K562 (cell line): ENCODE measurements at regions not wholly inside any gene's neighbourhood (a gene's known extent, or its start where the extent isn't known, plus 50 kb on each side); places are given as distances from the start of the nearest gene placed in this dataset.
A peak's percentile ranks its signal among the peaks of the same experiment; 100 is the strongest.

Source experiments
- ATAC-seq: fragments of 200-7000 bp; cut with Tn5 transposase; 3 replicates; pipeline ENCODE4 v1.9.1; 2020; ENCODE audit warnings: moderate library complexity
- BruUV-seq: library from RNA; stranded (reverse); fragments of 400-500 nt; replicated peaks from 2 replicates; lab custom pipeline; 2021; lab: Mats Ljungman, UMichigan
- CTCF ChIA-PET: fragments of 300-600 bp; formaldehyde crosslinking; extraction: SDS; loops from one replicate; lab custom pipeline; 2021; ENCODE audit warnings: low intra/inter-chr PET ratio; lab: Yijun Ruan, JAX
- POLR2A ChIA-PET: fragments of 300-600, 350-650 bp; sonication (Branson Sonifier 250); formaldehyde crosslinking; extraction: SDS; loops from one replicate; lab custom pipeline; 2021; ENCODE audit warnings: antibody characterized with exemption, inconsistent platforms; lab: Yijun Ruan, JAX
- DNase-seq, 4 experiments: peaks; one replicate each; pipeline versions ENCODE4 v3.0.0 to v3.0.0-alpha.2; 2011 to 2018; ENCODE audit warnings: low spot score in 3 of 4, mixed read lengths in 3 of 4; ENCODE audit errors: extremely low read depth in 1 of 4
- FAIRE-seq: peaks from 2 replicates; lab custom pipeline; 2011; peaks lifted over from hg19 to GRCh38; lab: Jason Lieb, UNC
- H2AFZ ChIP-seq: 2 replicates; pipeline ENCODE4 v1.6.0; 2011; ENCODE audit warnings: low read depth, low read length, control low read depth, inconsistent platforms
- H3K27ac ChIP-seq: fragments of 200-600 bp; 3 replicates; pipeline ENCODE4 v1.8.0; 2011; ENCODE audit warnings: low read depth, mild to moderate bottlenecking, control low read depth, inconsistent platforms, low read length, moderate library complexity, mixed read lengths; ENCODE audit errors: extremely low read depth
- H3K27me3 ChIP-seq, 2 experiments: fragments of 300-600 bp in 1 of 2; 2 replicates in 1 of 2; 3 replicates in 1 of 2; pipeline versions ENCODE4 v1.6.0 to v1.8.0; 2011; ENCODE audit warnings: inconsistent platforms in 2 of 2, low read length in 2 of 2, mild to moderate bottlenecking in 1 of 2, mixed read lengths in 1 of 2, moderate library complexity in 1 of 2; ENCODE audit not compliant: control insufficient read depth in 2 of 2, insufficient read depth in 2 of 2
- H3K36me3 ChIP-seq: fragments of 300-600 bp; 3 replicates; pipeline ENCODE4 v1.8.0; 2011; ENCODE audit warnings: mild to moderate bottlenecking, low read length, inconsistent platforms; ENCODE audit not compliant: control insufficient read depth, insufficient read depth
- H3K4me1 ChIP-seq, 2 experiments: fragments of 200-600 bp in 1 of 2; replicated peaks in 1 of 2; 2 replicates in 1 of 2; 3 replicates in 1 of 2; pipeline versions ENCODE4 v1.5.1 to v1.8.0; 2011; ENCODE audit warnings: inconsistent platforms in 2 of 2, low read length in 2 of 2, mild to moderate bottlenecking in 1 of 2, mixed read lengths in 1 of 2, moderate library complexity in 1 of 2; ENCODE audit not compliant: control insufficient read depth in 2 of 2, insufficient read depth in 2 of 2
- H3K4me2 ChIP-seq: 2 replicates; pipeline ENCODE4 v1.6.1; 2011; ENCODE audit warnings: low read length, control low read depth, inconsistent platforms, mixed read lengths; ENCODE audit not compliant: insufficient read depth
- H3K4me3 ChIP-seq: fragments of 200-600 bp; sonication (generic), shearing (Covaris generic); 2 replicates; pipeline ENCODE4 v1.5.1; 2016; ENCODE audit warnings: control low read depth, inconsistent platforms
- H3K79me2 ChIP-seq: fragments of 200-600 bp; 3 replicates; pipeline ENCODE4 v1.8.0; 2011; ENCODE audit warnings: low read length, inconsistent platforms; ENCODE audit not compliant: control insufficient read depth, insufficient read depth
- H3K9ac ChIP-seq, 2 experiments: 2 replicates each; pipeline versions ENCODE4 v1.6.0 to v1.6.1; 2011; ENCODE audit warnings: low read depth in 2 of 2, low read length in 2 of 2, control low read depth in 1 of 2, inconsistent platforms in 1 of 2, mild to moderate bottlenecking in 1 of 2, mixed read lengths in 1 of 2; ENCODE audit not compliant: insufficient read depth in 1 of 2
- H3K9me1 ChIP-seq: one replicate; pipeline ENCODE4 v1.6.0; 2011; ENCODE audit warnings: inconsistent platforms, mild to moderate bottlenecking, low read length, moderate library complexity; ENCODE audit not compliant: control insufficient read depth, insufficient read depth
- H3K9me3 ChIP-seq: replicated peaks from 2 replicates; pipeline ENCODE4 v1.5.1; 2011; ENCODE audit warnings: low read depth, low read length, inconsistent platforms; ENCODE audit not compliant: control insufficient read depth, insufficient read depth
- H4K20me1 ChIP-seq: replicated peaks from 2 replicates; pipeline ENCODE4 v1.6.1; 2011; ENCODE audit warnings: low read length, inconsistent platforms, mixed read lengths; ENCODE audit not compliant: control insufficient read depth, insufficient read depth
- CEBPG ChIP-seq, 3 experiments: fragments of 200-800 bp in 1 of 3; sonication (Bioruptor generic) in 1 of 3; sonication (generic) in 1 of 3; formaldehyde crosslinking in 1 of 3; IDR thresholded peaks in 2 of 3; conservative IDR thresholded peaks in 1 of 3; 2 replicates each; pipeline versions ENCODE4 v1.6.1 to v1.8.0; 2016 to 2022; ENCODE audit warnings: missing compliant biosample characterization in 2 of 3, missing genetic modification characterization in 2 of 3, mild to moderate bottlenecking in 1 of 3, missing genetic modification reagents in 1 of 3
- NFYB ChIP-seq: IDR thresholded peaks from 2 replicates; pipeline ENCODE4 v1.6.1; 2011; ENCODE audit warnings: mild to moderate bottlenecking, moderate library complexity; ENCODE audit not compliant: insufficient read length; ENCODE audit errors: extremely low read depth
- SMAD1 ChIP-seq: fragments of 150-350 bp; IDR thresholded peaks from 2 replicates; pipeline ENCODE4 v1.6.1; 2014; ENCODE audit warnings: low read length, low read depth; ENCODE audit not compliant: partially characterized antibody
- ZNF282 ChIP-seq: sonication (generic); formaldehyde crosslinking; IDR thresholded peaks from 2 replicates; pipeline ENCODE4 v1.8.1; 2023; ENCODE audit warnings: missing genetic modification reagents
- WGBS: fragments of 100-300 bp; shearing (Covaris generic); methylation state at CpG from one replicate; pipeline ENCODE4 v1.1.6; 2016; ENCODE audit warnings: low coverage, mixed read lengths; ENCODE audit not compliant: insufficient coverage; ENCODE audit errors: missing lambda C conversion rate; 5-methylcytosine and 5-hydroxymethylcytosine counted together
- in situ Hi-C: fragments of 300-500 bp; cut with MboI; formaldehyde crosslinking; loops from 4 replicates; pipeline ENCODE4 v1.15.0; 2018; ENCODE audit warnings: inconsistent platforms, mixed read lengths
- intact Hi-C: fragments of 100-400 bp; cut with micrococcal nuclease; formaldehyde crosslinking; loops from 2 replicates; pipeline ENCODE4 v1.14.2; 2022
- TF ChIP-seq, protein P1 (sequence below): fragments of 200-800 bp; sonication (Bioruptor generic); IDR thresholded peaks from 2 replicates; pipeline ENCODE4 v1.6.1; 2016; ENCODE audit warnings: missing genetic modification characterization, missing compliant biosample characterization
- TF ChIP-seq, protein P2 (sequence below): IDR thresholded peaks from 3 replicates; pipeline ENCODE4 v1.6.1; 2011; ENCODE audit warnings: borderline replicate concordance, mild to moderate bottlenecking; ENCODE audit not compliant: insufficient read length, insufficient read depth

DNA sequence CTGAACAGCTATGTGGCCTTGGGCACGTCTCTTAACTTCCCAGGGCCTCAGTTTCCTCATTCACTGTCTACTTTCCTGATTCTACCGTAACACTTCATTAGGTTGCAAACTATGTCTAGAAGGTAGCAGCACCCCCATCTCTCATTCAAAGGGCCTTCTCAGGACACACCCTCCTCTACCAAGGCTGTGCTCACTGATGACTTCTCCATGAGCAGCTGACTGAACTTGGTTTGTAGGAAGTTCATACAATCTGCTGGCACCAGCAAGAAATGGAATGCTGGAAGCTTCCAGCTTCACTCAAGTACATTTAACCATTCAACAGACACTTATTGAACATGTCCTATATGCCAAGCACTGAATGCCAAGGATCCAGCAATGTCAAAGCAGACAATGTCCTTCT lies 250.8 kb upstream of the CTAGE1 start:
- Histone ChIP-seq H3K4me2 (peak overlapping the region; percentile 64), H4K20me1 (no peaks in the 10 kb centered on the region), H3K9me1 (peaks cover 3% of the 10 kb centered on the region), H3K9me3 (peaks cover 2% of the 10 kb centered on the region; the same call in 1 of the 2 replicates), H3K36me3 (no peaks in the 10 kb centered on the region), H3K9ac (peak overlapping the region in 1 of 2 experiments; percentile 16; a peak in 1 of 4 replicates), H3K27me3 (no peaks in the 10 kb centered on the region), H3K27ac (peak overlapping the region; percentile 79), H3K4me1 (peaks cover 3 to 30% of the 10 kb centered on the region in 2 experiments; a peak in 4 of 5 replicates), H3K79me2 (no peaks in the 10 kb centered on the region), H2AFZ (peak overlapping the region; percentile 45), H3K4me3 (no peak overlapping the region)
- no TSS peak for BruUV-seq
- 9% methylated on average over 2 of the region's 2 CpGs for WGBS
- FAIRE-seq (peak; percentile 71), DNase-seq (peak; percentile 12 to 41 (median 18)), ATAC-seq (peak; percentile 41)
- ChIA-PET POLR2A (no interaction called here), CTCF (no interaction called here)
- TF ChIP-seq, protein P1, sequence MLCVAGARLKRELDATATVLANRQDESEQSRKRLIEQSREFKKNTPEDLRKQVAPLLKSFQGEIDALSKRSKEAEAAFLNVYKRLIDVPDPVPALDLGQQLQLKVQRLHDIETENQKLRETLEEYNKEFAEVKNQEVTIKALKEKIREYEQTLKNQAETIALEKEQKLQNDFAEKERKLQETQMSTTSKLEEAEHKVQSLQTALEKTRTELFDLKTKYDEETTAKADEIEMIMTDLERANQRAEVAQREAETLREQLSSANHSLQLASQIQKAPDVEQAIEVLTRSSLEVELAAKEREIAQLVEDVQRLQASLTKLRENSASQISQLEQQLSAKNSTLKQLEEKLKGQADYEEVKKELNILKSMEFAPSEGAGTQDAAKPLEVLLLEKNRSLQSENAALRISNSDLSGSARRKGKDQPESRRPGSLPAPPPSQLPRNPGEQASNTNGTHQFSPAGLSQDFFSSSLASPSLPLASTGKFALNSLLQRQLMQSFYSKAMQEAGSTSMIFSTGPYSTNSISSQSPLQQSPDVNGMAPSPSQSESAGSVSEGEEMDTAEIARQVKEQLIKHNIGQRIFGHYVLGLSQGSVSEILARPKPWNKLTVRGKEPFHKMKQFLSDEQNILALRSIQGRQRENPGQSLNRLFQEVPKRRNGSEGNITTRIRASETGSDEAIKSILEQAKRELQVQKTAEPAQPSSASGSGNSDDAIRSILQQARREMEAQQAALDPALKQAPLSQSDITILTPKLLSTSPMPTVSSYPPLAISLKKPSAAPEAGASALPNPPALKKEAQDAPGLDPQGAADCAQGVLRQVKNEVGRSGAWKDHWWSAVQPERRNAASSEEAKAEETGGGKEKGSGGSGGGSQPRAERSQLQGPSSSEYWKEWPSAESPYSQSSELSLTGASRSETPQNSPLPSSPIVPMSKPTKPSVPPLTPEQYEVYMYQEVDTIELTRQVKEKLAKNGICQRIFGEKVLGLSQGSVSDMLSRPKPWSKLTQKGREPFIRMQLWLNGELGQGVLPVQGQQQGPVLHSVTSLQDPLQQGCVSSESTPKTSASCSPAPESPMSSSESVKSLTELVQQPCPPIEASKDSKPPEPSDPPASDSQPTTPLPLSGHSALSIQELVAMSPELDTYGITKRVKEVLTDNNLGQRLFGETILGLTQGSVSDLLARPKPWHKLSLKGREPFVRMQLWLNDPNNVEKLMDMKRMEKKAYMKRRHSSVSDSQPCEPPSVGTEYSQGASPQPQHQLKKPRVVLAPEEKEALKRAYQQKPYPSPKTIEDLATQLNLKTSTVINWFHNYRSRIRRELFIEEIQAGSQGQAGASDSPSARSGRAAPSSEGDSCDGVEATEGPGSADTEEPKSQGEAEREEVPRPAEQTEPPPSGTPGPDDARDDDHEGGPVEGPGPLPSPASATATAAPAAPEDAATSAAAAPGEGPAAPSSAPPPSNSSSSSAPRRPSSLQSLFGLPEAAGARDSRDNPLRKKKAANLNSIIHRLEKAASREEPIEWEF: no peak
- no peak for TF ChIP-seq CEBPG (CRISPR knock-in tag; IDR thresholded peaks at IDR 0.05)
- 0 out of 4 replicates have a peak, but pooled peaks of 1 of the 2 experiments have one; percentile 3 for TF ChIP-seq CEBPG (tag; conservative IDR thresholded peaks at IDR 0.05 in 1 of 2, IDR thresholded peaks at IDR 0.05 in 1 of 2)
- no peak for TF ChIP-seq NFYB
- no peak for TF ChIP-seq ZNF282 (CRISPR knock-in tag)
- TF ChIP-seq, protein P2, sequence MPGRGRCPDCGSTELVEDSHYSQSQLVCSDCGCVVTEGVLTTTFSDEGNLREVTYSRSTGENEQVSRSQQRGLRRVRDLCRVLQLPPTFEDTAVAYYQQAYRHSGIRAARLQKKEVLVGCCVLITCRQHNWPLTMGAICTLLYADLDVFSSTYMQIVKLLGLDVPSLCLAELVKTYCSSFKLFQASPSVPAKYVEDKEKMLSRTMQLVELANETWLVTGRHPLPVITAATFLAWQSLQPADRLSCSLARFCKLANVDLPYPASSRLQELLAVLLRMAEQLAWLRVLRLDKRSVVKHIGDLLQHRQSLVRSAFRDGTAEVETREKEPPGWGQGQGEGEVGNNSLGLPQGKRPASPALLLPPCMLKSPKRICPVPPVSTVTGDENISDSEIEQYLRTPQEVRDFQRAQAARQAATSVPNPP: no peak
- no peak for TF ChIP-seq SMAD1
- in situ Hi-C loops: no loop called here
- intact Hi-C loops: no loop called here
